HG03460 (cell line): ENCODE measurements at regions not wholly inside any gene's neighbourhood (a gene's known extent, or its start where the extent isn't known, plus 50 kb on each side); places are given as distances from the start of the nearest gene placed in this dataset.
"Not testable (repeated sequence)": the region's sequence is repeated elsewhere in the genome, so short reads cannot be mapped to it uniquely, and the experiment has no call there.

ENCODE experiments used
- ATAC-seq: cut with Tn5 transposase; IDR thresholded peaks from one replicate; pipeline ENCODE4 v1.9.1; 2021; ENCODE audit not compliant: unreplicated experiment

GRCh38 chr16:51298800-51299199 is 147.7 kb upstream of the SALL1 start:
- no peak for ATAC-seq

GRCh38 chr16:51290442-51291285 is 139.6 kb upstream of the SALL1 start:
- ATAC-seq = no peak

GRCh38 chr16:51289336-51289735 is 138.3 kb upstream of the SALL1 start:
- no peak for ATAC-seq

- ATAC-seq = no peak
These were observed 136.2 kb upstream of the SALL1 start for GRCh38 chr16:51287121-51287755.

GRCh38 chr16:51286272-51286671 is 135.2 kb upstream of the SALL1 start:
- ATAC-seq = no peak

GRCh38 chr16:51276336-51276735 is 125.3 kb upstream of the SALL1 start:
- no peak for ATAC-seq

- no peak for ATAC-seq
These were observed 121.3 kb upstream of the SALL1 start for GRCh38 chr16:51272420-51272819.

GRCh38 chr16:51271156-51271701 is 120.2 kb upstream of the SALL1 start:
- no peak for ATAC-seq

- ATAC-seq = no peak
These were observed 117.2 kb upstream of the SALL1 start for GRCh38 chr16:51268237-51268636.

GRCh38 chr16:51267681-51268080 is 116.6 kb upstream of the SALL1 start:
- no peak for ATAC-seq

- no peak for ATAC-seq
These were observed 111.4 kb upstream of the SALL1 start for GRCh38 chr16:51262428-51262827.

- ATAC-seq = no peak
These were observed 110.8 kb upstream of the SALL1 start for GRCh38 chr16:51261919-51262318.

GRCh38 chr16:51255349-51255972 is 104.4 kb upstream of the SALL1 start:
- ATAC-seq = no peak

- ATAC-seq = not testable (repeated sequence)
These were observed 103.3 kb upstream of the SALL1 start for GRCh38 chr16:51254390-51254789.

- ATAC-seq = no peak
These were observed 97.1 kb upstream of the SALL1 start for GRCh38 chr16:51248217-51248616.

- no peak for ATAC-seq
These were observed 94.6 kb upstream of the SALL1 start for GRCh38 chr16:51245658-51245995.

- ATAC-seq = no peak
These were observed 94.0 kb upstream of the SALL1 start for GRCh38 chr16:51244887-51245657.

GRCh38 chr16:51243936-51244436 is 92.9 kb upstream of the SALL1 start:
- no peak for ATAC-seq

GRCh38 chr16:51242296-51242994 is 91.4 kb upstream of the SALL1 start:
- no peak for ATAC-seq

- no peak for ATAC-seq
These were observed 88.1 kb upstream of the SALL1 start for GRCh38 chr16:51239196-51239595.
